ENCODE measurements at regions not wholly inside any gene's neighbourhood (a gene's known extent, or its start where the extent isn't known, plus 50 kb on each side); places are given as distances from the start of the nearest gene placed in this dataset.

- no peak overlapping the region for H2AFZ ChIP-seq (ENCODE audit: low read length)
- intact Hi-C loops (cut with micrococcal nuclease; ENCODE audit: unreplicated experiment), result no loop called here
- no peak overlapping the region for H3K27ac ChIP-seq (ENCODE audit: extremely low read length, insufficient read depth, low read length)
- POLR2A ChIA-PET, result no interaction called here
- H4K20me1 ChIP-seq (ENCODE audit: insufficient read depth, low read length), result no peaks in the 10 kb centered on the region
- 4% methylated on average over 4 of the region's 4 CpGs for WGBS (ENCODE audit: low lambda C conversion rate)
- TF ChIP-seq SNRNP70 (IDR thresholded peaks at IDR 0.05; ENCODE audit: low read depth, low read length), result no peak
- TF ChIP-seq CEBPB (IDR thresholded peaks at IDR 0.05; ENCODE audit: borderline replicate concordance, low read depth, low read length), result no peak
- no peak for TF ChIP-seq GMEB2 (CRISPR knock-in tag; IDR thresholded peaks at IDR 0.05; ENCODE audit: low read depth)
- TF ChIP-seq HDAC6 (IDR thresholded peaks at IDR 0.05; ENCODE audit: low read depth, low read length), result no peak
- no peak for TF ChIP-seq ZNF510 (CRISPR knock-in tag; IDR thresholded peaks at IDR 0.05; ENCODE audit: low read depth)
- no peak for TF ChIP-seq ZNF354B (CRISPR knock-in tag; IDR thresholded peaks at IDR 0.05)
- no peak for TF ChIP-seq SIN3B (IDR thresholded peaks at IDR 0.05; ENCODE audit: low read length)
- no peak for TF ChIP-seq CAMTA2 (CRISPR knock-in tag; IDR thresholded peaks at IDR 0.05; ENCODE audit: borderline replicate concordance)
- TF ChIP-seq NCOA5 (CRISPR knock-in tag; IDR thresholded peaks at IDR 0.05), result no peak
- no peak for TF ChIP-seq ZMYM4 (CRISPR knock-in tag; IDR thresholded peaks at IDR 0.05)
- TF ChIP-seq ZNF253 (CRISPR knock-in tag; IDR thresholded peaks at IDR 0.05; ENCODE audit: borderline replicate concordance), result no peak
- TF ChIP-seq ZNF678 (CRISPR knock-in tag; IDR thresholded peaks at IDR 0.05), result no peak
- TF ChIP-seq MIER2 (CRISPR knock-in tag; IDR thresholded peaks at IDR 0.05), result no peak
- no peak for TF ChIP-seq TAF1 (CRISPR knock-in tag; IDR thresholded peaks at IDR 0.05)
- no peak for TF ChIP-seq ZNF337 (CRISPR knock-in tag; IDR thresholded peaks at IDR 0.05; ENCODE audit: borderline replicate concordance, low read depth)
- no peaks in the 10 kb centered on the region for H3K9me3 ChIP-seq (ENCODE audit: low read length)
- peaks cover 1 to 3% of the 10 kb centered on the region in 2 experiments; a peak in 2 of 5 replicates for H3K27me3 ChIP-seq (ENCODE audit: control insufficient read depth in 1 of 2, insufficient read depth in 2 of 2, low read length in 2 of 2)
- CTCF ChIA-PET (ENCODE audit: low intra/inter-chr PET ratio, low total read pairs), result no interaction called here
- in situ Hi-C loops (cut with HindIII; ENCODE audit: extremely low pct_ligation_motif_present, low pct_unique_long_range_greater_than_20kb), result no loop called here
- no peaks in the 10 kb centered on the region for H3K79me2 ChIP-seq (ENCODE audit: insufficient read depth, low read length)
- H3K4me3 ChIP-seq (replicated peaks in 1 of 3; ENCODE audit: insufficient read depth in 1 of 3, low read depth in 2 of 3, low read length in 3 of 3), result no peak overlapping the region
- DNase-seq (ENCODE audit: low spot score), result no peak
- no peaks in the 10 kb centered on the region for H3K36me3 ChIP-seq (replicated peaks in 1 of 2; ENCODE audit: control insufficient read depth in 1 of 2, insufficient read depth in 2 of 2, low read length in 2 of 2)
- no peak overlapping the region for H3K4me2 ChIP-seq (ENCODE audit: low read depth, low read length)
- BruUV-seq (replicated peaks), result no TSS peak
- no peaks in the 10 kb centered on the region for H3K4me1 ChIP-seq (ENCODE audit: insufficient read depth, low read length)
- no peak for FAIRE-seq
- ATAC-seq, result no peak
- no peak overlapping the region for H3K9ac ChIP-seq (ENCODE audit: insufficient read depth, low read depth, low read length)
Measured at GRCh38 chr17:34832376-34832775, 128.9 kb downstream of the CCT6B start.
